ENCODE measurements at regions not wholly inside any gene's neighbourhood (a gene's known extent, or its start where the extent isn't known, plus 50 kb on each side); places are given as distances from the start of the nearest gene placed in this dataset.

GRCh38 chr15:57785039-57785438, 78.5 kb downstream of the POLR2M start:
- intact Hi-C loops (cut with micrococcal nuclease; ENCODE audit: unreplicated experiment), result no loop called here

GRCh38 chr15:57785959-57786358, 79.4 kb downstream of the POLR2M start:
- Histone ChIP-seq H3K9me3 (ENCODE audit: control insufficient read depth, insufficient read depth, low read depth, low read length) (no peaks in the 10 kb centered on the region), H3K4me1 (ENCODE audit: control insufficient read depth, insufficient read depth, low read length) (no peaks in the 10 kb centered on the region), H3K27me3 (ENCODE audit: control insufficient read depth, insufficient read depth, low read length) (peaks cover 3% of the 10 kb centered on the region), H3K4me3 (ENCODE audit: low read depth in 2 of 2, low read length in 2 of 2) (no peak overlapping the region), H3K36me3 (ENCODE audit: control insufficient read depth, insufficient read depth, low read length) (no peaks in the 10 kb centered on the region), H3K27ac (ENCODE audit: low read length) (no peak overlapping the region)
- ChIA-PET POLR2A (no interaction called here), CTCF (no interaction called here)
- intact Hi-C loops (cut with micrococcal nuclease; ENCODE audit: unreplicated experiment), result no loop called here
- DNase-seq (ENCODE audit: low read depth, low spot score) (no peak), ATAC-seq (no peak)
- TF ChIP-seq REST (IDR thresholded peaks at IDR 0.05; ENCODE audit: insufficient read depth in 1 of 2, low read depth in 2 of 2, low read length in 1 of 2), result no peak
- no peak for TF ChIP-seq CTCF (IDR thresholded peaks at IDR 0.05)
- no peak for TF ChIP-seq SIN3A (IDR thresholded peaks at IDR 0.05; ENCODE audit: borderline replicate concordance, insufficient read depth, low read depth, low read length)
- no peak for TF ChIP-seq POLR2AphosphoS5 (IDR thresholded peaks at IDR 0.05; ENCODE audit: low read depth, low read length)
- TF ChIP-seq TCF7L2 (IDR thresholded peaks at IDR 0.05; ENCODE audit: low read depth, low read length), result no peak
- no TSS peak for BruUV-seq (replicated peaks)
- in situ Hi-C loops (cut with HindIII; ENCODE audit: low pct_unique_long_range_greater_than_20kb, low sequenced_read_pairs), result no loop called here

More at GRCh38 chr15:57785039-57785438, 78.5 kb downstream of the POLR2M start:
- POLR2A ChIA-PET, result no interaction called here
- Histone ChIP-seq H3K36me3 (ENCODE audit: control insufficient read depth, insufficient read depth, low read length) (no peaks in the 10 kb centered on the region), H3K27me3 (ENCODE audit: control insufficient read depth, insufficient read depth, low read length) (peaks cover 5% of the 10 kb centered on the region), H3K4me1 (ENCODE audit: control insufficient read depth, insufficient read depth, low read length) (no peaks in the 10 kb centered on the region), H3K4me3 (ENCODE audit: low read depth in 2 of 2, low read length in 2 of 2) (no peak overlapping the region), H3K9me3 (ENCODE audit: control insufficient read depth, insufficient read depth, low read depth, low read length) (no peaks in the 10 kb centered on the region), H3K27ac (ENCODE audit: low read length) (no peak overlapping the region)
- CTCF ChIA-PET, result no interaction called here
- in situ Hi-C loops (cut with HindIII; ENCODE audit: low pct_unique_long_range_greater_than_20kb, low sequenced_read_pairs), result no loop called here
- no peak for TF ChIP-seq SIN3A (IDR thresholded peaks at IDR 0.05; ENCODE audit: borderline replicate concordance, insufficient read depth, low read depth, low read length)
- no peak for TF ChIP-seq CTCF (IDR thresholded peaks at IDR 0.05)
- no peak for TF ChIP-seq REST (IDR thresholded peaks at IDR 0.05; ENCODE audit: insufficient read depth in 1 of 2, low read depth in 2 of 2, low read length in 1 of 2)
- TF ChIP-seq TCF7L2 (IDR thresholded peaks at IDR 0.05; ENCODE audit: low read depth, low read length), result no peak
- TF ChIP-seq POLR2AphosphoS5 (IDR thresholded peaks at IDR 0.05; ENCODE audit: low read depth, low read length), result no peak
- ATAC-seq (no peak), DNase-seq (ENCODE audit: low read depth, low spot score) (no peak)
- BruUV-seq (replicated peaks), result no TSS peak

All from Panc1 (cell line).